ENCODE measurements at regions not wholly inside any gene's neighbourhood (a gene's known extent, or its start where the extent isn't known, plus 50 kb on each side); places are given as distances from the start of the nearest gene placed in this dataset.

GRCh38 chr14:42602336-42602845 lies 995.7 kb downstream of the LRFN5 start:
- WGBS, 2 experiments (ENCODE audit: extremely low coverage in 2 of 2, insufficient read length in 1 of 2), result no CpG with 5 or more reads among the region's 1 CpG
- H3K36me3 ChIP-seq (ENCODE audit: control insufficient read depth, insufficient read depth, low read length), result no peaks in the 10 kb centered on the region
- no peaks in the 10 kb centered on the region for H3K79me1 ChIP-seq (ENCODE audit: low read depth in 1 of 2, low read length in 2 of 2)
- no peak overlapping the region for H2BK5ac ChIP-seq (ENCODE audit: low read depth, low read length, poor library complexity, severe bottlenecking)
- no peak overlapping the region for H3K4me2 ChIP-seq (ENCODE audit: low read depth, low read length)
- no peaks in the 10 kb centered on the region for H3K4me1 ChIP-seq (ENCODE audit: control insufficient read depth, insufficient read depth, low read length)
- no peak overlapping the region for H4K5ac ChIP-seq (ENCODE audit: low read depth, low read length)
- no peak overlapping the region for H3K23ac ChIP-seq (ENCODE audit: low read depth, low read length)
- BruUV-seq (replicated peaks), result no TSS peak
- no peaks in the 10 kb centered on the region for H3K27me3 ChIP-seq (ENCODE audit: control insufficient read depth, insufficient read depth, low read length)
- H3K4ac ChIP-seq (ENCODE audit: low read depth, low read length), result no peak overlapping the region
- no peak for ATAC-seq (ENCODE audit: low read depth)
- no peak overlapping the region for H3K56ac ChIP-seq (ENCODE audit: extremely low read depth, insufficient read depth, low read length)
- H3K18ac ChIP-seq (ENCODE audit: low read depth, low read length), result no peak overlapping the region
- no peak overlapping the region for H3K14ac ChIP-seq (replicated peaks; ENCODE audit: low read depth, low read length)
- no peak overlapping the region for H2BK20ac ChIP-seq (ENCODE audit: low read depth, low read length)
- no peak overlapping the region for H2BK120ac ChIP-seq (ENCODE audit: low read depth, low read length)
- ChIA-PET CTCF (no interaction called here), POLR2A (ENCODE audit: unreplicated experiment) (no interaction called here)
- no peaks in the 10 kb centered on the region for H3K9me1 ChIP-seq (ENCODE audit: insufficient read depth, low read length)
- dilution Hi-C loops (cut with HindIII; ENCODE audit: low sequenced_read_pairs, unreplicated experiment) (no loop called here), in situ Hi-C loops (cut with MboI; ENCODE audit: low sequenced_read_pairs) (no loop called here), intact Hi-C loops (cut with micrococcal nuclease) (no loop called here)
- no peaks in the 10 kb centered on the region for H3K9me3 ChIP-seq (ENCODE audit: control insufficient read depth, insufficient read depth, low read length)
- no peak overlapping the region for H4K91ac ChIP-seq (ENCODE audit: insufficient read depth, low read depth, low read length)
- no peak overlapping the region for H3K4me3 ChIP-seq (ENCODE audit: insufficient read depth, low read depth, low read length)
- no peak overlapping the region for H4K8ac ChIP-seq (ENCODE audit: low read depth in 2 of 2, low read length in 2 of 2)
- no peak overlapping the region for H2BK15ac ChIP-seq (ENCODE audit: low read depth, low read length)
- no peak overlapping the region for H2AK9ac ChIP-seq (replicated peaks; ENCODE audit: low read depth, low read length, poor library complexity)
- H2AK5ac ChIP-seq (ENCODE audit: low read depth, low read length), result no peak overlapping the region
- H4K20me1 ChIP-seq (ENCODE audit: insufficient read depth, low read length), result no peaks in the 10 kb centered on the region
- H3K9ac ChIP-seq (ENCODE audit: low read depth, low read length), result no peak overlapping the region
- H3K27ac ChIP-seq (ENCODE audit: insufficient read depth, low read length), result no peak overlapping the region
- no peak overlapping the region for H2AFZ ChIP-seq (replicated peaks; ENCODE audit: low read length, poor library complexity)
- no peak for DNase-seq
- no peak for TF ChIP-seq RFX5 (IDR thresholded peaks at IDR 0.05; ENCODE audit: low read depth, low read length)
- no peak for TF ChIP-seq ELK1 (IDR thresholded peaks at IDR 0.05; ENCODE audit: borderline replicate concordance, low read depth, low read length)
- no peak for TF ChIP-seq MXI1 (IDR thresholded peaks at IDR 0.05; ENCODE audit: borderline replicate concordance, low read depth, low read length)
- TF ChIP-seq CTCF (conservative IDR thresholded peaks at IDR 0.05; ENCODE audit: low read depth, low read length), result no peak
- no peak for TF ChIP-seq USF2 (IDR thresholded peaks at IDR 0.05; ENCODE audit: low read depth, low read length)
- no peak for TF ChIP-seq SMC3 (IDR thresholded peaks at IDR 0.05; ENCODE audit: low read depth, low read length)
- TF ChIP-seq FOS (IDR thresholded peaks at IDR 0.05; ENCODE audit: low read depth, low read length), result no peak
- TF ChIP-seq BHLHE40 (IDR thresholded peaks at IDR 0.05; ENCODE audit: low read depth, low read length), result no peak
